ENCODE measurements at regions not wholly inside any gene's neighbourhood (a gene's known extent, or its start where the extent isn't known, plus 50 kb on each side); places are given as distances from the start of the nearest gene placed in this dataset.

GRCh38 chr11:31957674-31958073 lies 133.2 kb upstream of the RCN1 start:
- no peak; the same call in 2 of the 3 replicates for ATAC-seq
- TF ChIP-seq OSR1 (CRISPR knock-in tag; IDR thresholded peaks at IDR 0.05) (no peak), PATZ1 (CRISPR knock-in tag; IDR thresholded peaks at IDR 0.05; ENCODE audit: borderline replicate concordance) (no peak), ZFP30 (CRISPR knock-in tag; IDR thresholded peaks at IDR 0.05) (no peak), CSRNP3 (CRISPR knock-in tag; IDR thresholded peaks at IDR 0.05) (no peak), ESRRG (CRISPR knock-in tag; IDR thresholded peaks at IDR 0.05) (no peak), ARNTL (CRISPR knock-in tag; IDR thresholded peaks at IDR 0.05; ENCODE audit: borderline replicate concordance, low read depth) (no peak), GLIS3 (CRISPR knock-in tag; IDR thresholded peaks at IDR 0.05) (no peak), ZNF70 (CRISPR knock-in tag; IDR thresholded peaks at IDR 0.05) (no peak), CREB5 (CRISPR knock-in tag; IDR thresholded peaks at IDR 0.05; ENCODE audit: low read depth) (no peak)

- TF ChIP-seq ZFP3 (CRISPR knock-in tag; IDR thresholded peaks at IDR 0.05): no peak
- no peak for TF ChIP-seq CREB5 (CRISPR knock-in tag; IDR thresholded peaks at IDR 0.05; ENCODE audit: low read depth)
- no peak for TF ChIP-seq ZNF8 (CRISPR knock-in tag; IDR thresholded peaks at IDR 0.05)
- TF ChIP-seq SNAI2 (CRISPR knock-in tag; IDR thresholded peaks at IDR 0.05): no peak
- TF ChIP-seq TCF4 (CRISPR knock-in tag; IDR thresholded peaks at IDR 0.05; ENCODE audit: borderline replicate concordance): no peak
- no peak for TF ChIP-seq PATZ1 (CRISPR knock-in tag; IDR thresholded peaks at IDR 0.05; ENCODE audit: borderline replicate concordance)
- no peak for TF ChIP-seq ZFP30 (CRISPR knock-in tag; IDR thresholded peaks at IDR 0.05)
- TF ChIP-seq ZNF70 (CRISPR knock-in tag; IDR thresholded peaks at IDR 0.05): no peak
- no peak for TF ChIP-seq ZC3H10 (CRISPR knock-in tag; IDR thresholded peaks at IDR 0.05)
- no peak for TF ChIP-seq POU6F1 (CRISPR knock-in tag; IDR thresholded peaks at IDR 0.05; ENCODE audit: borderline replicate concordance, low read depth)
- TF ChIP-seq GLIS3 (CRISPR knock-in tag; IDR thresholded peaks at IDR 0.05): no peak
- no peak for TF ChIP-seq ZNF565 (CRISPR knock-in tag; conservative IDR thresholded peaks at IDR 0.05; ENCODE audit: low read depth)
- no peak for TF ChIP-seq OSR1 (CRISPR knock-in tag; IDR thresholded peaks at IDR 0.05)
- TF ChIP-seq ESRRG (CRISPR knock-in tag; IDR thresholded peaks at IDR 0.05): no peak
- TF ChIP-seq PPARA (CRISPR knock-in tag; IDR thresholded peaks at IDR 0.05; ENCODE audit: borderline replicate concordance): no peak
- no peak for TF ChIP-seq ARNTL (CRISPR knock-in tag; IDR thresholded peaks at IDR 0.05; ENCODE audit: borderline replicate concordance, low read depth)
- no peak for ATAC-seq
Measured at GRCh38 chr11:31956310-31956709, 134.6 kb upstream of the RCN1 start.

GRCh38 chr11:31955838-31956237 lies 135.0 kb upstream of the RCN1 start:
- no peak for ATAC-seq
- no peak for TF ChIP-seq ZNF565 (CRISPR knock-in tag; conservative IDR thresholded peaks at IDR 0.05; ENCODE audit: low read depth)
- TF ChIP-seq POU6F1 (CRISPR knock-in tag; IDR thresholded peaks at IDR 0.05; ENCODE audit: borderline replicate concordance, low read depth): no peak
- TF ChIP-seq PPARA (CRISPR knock-in tag; IDR thresholded peaks at IDR 0.05; ENCODE audit: borderline replicate concordance): no peak
- no peak for TF ChIP-seq OSR1 (CRISPR knock-in tag; IDR thresholded peaks at IDR 0.05)
- no peak for TF ChIP-seq ZNF8 (CRISPR knock-in tag; IDR thresholded peaks at IDR 0.05)
- TF ChIP-seq ESRRG (CRISPR knock-in tag; IDR thresholded peaks at IDR 0.05): no peak
- no peak for TF ChIP-seq ZFP3 (CRISPR knock-in tag; IDR thresholded peaks at IDR 0.05)
- no peak for TF ChIP-seq BACH2 (CRISPR knock-in tag; IDR thresholded peaks at IDR 0.05; ENCODE audit: borderline replicate concordance)
- no peak for TF ChIP-seq TSHZ2 (CRISPR knock-in tag; IDR thresholded peaks at IDR 0.05)
- no peak for TF ChIP-seq GLIS3 (CRISPR knock-in tag; IDR thresholded peaks at IDR 0.05)
- no peak for TF ChIP-seq CSRNP3 (CRISPR knock-in tag; IDR thresholded peaks at IDR 0.05)
